Gastrocnemius medialis (tissue), 4 donors: ENCODE measurements at regions not wholly inside any gene's neighbourhood (a gene's known extent, or its start where the extent isn't known, plus 50 kb on each side); places are given as distances from the start of the nearest gene placed in this dataset.

Experiments
- ATAC-seq, 2 donors: fragments of 150-250 bp; one replicate each; pipeline ENCODE4 v1.9.1; 2016
- DNase-seq, 2 donors: peaks; one replicate each; pipeline ENCODE4 v3.0.0-alpha.2; 2019
- H3K27ac ChIP-seq, 4 donors: fragments of 200-600 bp; sonication (generic); 1 replicate in 1 of 4; 2 replicates in 3 of 4; pipeline ENCODE4 v1.5.1; 2016 to 2018; ENCODE audit warnings: mild to moderate bottlenecking in 2 of 4, moderate library complexity in 1 of 4
- H3K27me3 ChIP-seq, 3 donors: fragments of 200-600 bp; sonication (generic) in 2 of 3; 1 replicate in 1 of 3; 2 replicates in 2 of 3; pipeline versions ENCODE4 v1.5.1 to v1.6.0; 2016 to 2019; ENCODE audit warnings: mild to moderate bottlenecking in 1 of 3, moderate library complexity in 1 of 3
- H3K36me3 ChIP-seq, 2 donors: fragments of 200-600 bp; sonication (generic) in 1 of 2; one replicate each; pipeline ENCODE4 v1.5.1; 2017 to 2018
- H3K4me1 ChIP-seq, 2 donors: fragments of 200-600 bp; sonication (generic) in 1 of 2; one replicate each; pipeline ENCODE4 v1.5.1; 2016 to 2017; ENCODE audit warnings: mild to moderate bottlenecking in 2 of 2
- H3K4me3 ChIP-seq, 4 donors: fragments of 200-600 bp; sonication (generic) in 3 of 4; 1 replicate in 1 of 4; 2 replicates in 3 of 4; pipeline ENCODE4 v1.5.1; 2016 to 2019; ENCODE audit warnings: mild to moderate bottlenecking in 2 of 4
- H3K9me3 ChIP-seq, 3 donors: fragments of 200-600 bp; sonication (generic) in 2 of 3; 1 replicate in 1 of 3; 2 replicates in 2 of 3; pipeline ENCODE4 v1.5.1; 2016 to 2019
- POLR2A ChIP-seq, 2 donors: fragments of 450-650 bp; IDR thresholded peaks; one replicate each; pipeline ENCODE4 v1.6.1; 2017; ENCODE audit warnings: antibody characterized with exemption in 2 of 2, mild to moderate bottlenecking in 2 of 2, moderate library complexity in 2 of 2
- in situ Hi-C, 4 donors: fragments of 200-750 bp; cut with MboI; loops; one replicate each; pipeline versions ENCODE4 v1.15.0 to v1.8.0; 2017; ENCODE audit warnings: low sequenced_read_pairs in 4 of 4
- intact Hi-C: fragments of 100-400 bp; cut with DNase I; formaldehyde crosslinking; loops from one replicate; pipeline ENCODE4 v1.15.1; 2023; ENCODE audit warnings: low total_unique reads
- TF ChIP-seq, protein P1 (sequence below), 5 experiments: fragments of 450-650 bp in 3 of 5; fragments of 200-600 bp in 2 of 5; sonication (generic) in 2 of 5; IDR thresholded peaks in 4 of 5; conservative IDR thresholded peaks in 1 of 5; 1 replicate in 4 of 5; 2 replicates in 1 of 5; pipeline ENCODE4 v1.5.1; 2016 to 2019; ENCODE audit warnings: antibody characterized with exemption in 5 of 5, mild to moderate bottlenecking in 3 of 5, moderate library complexity in 3 of 5

DNA sequence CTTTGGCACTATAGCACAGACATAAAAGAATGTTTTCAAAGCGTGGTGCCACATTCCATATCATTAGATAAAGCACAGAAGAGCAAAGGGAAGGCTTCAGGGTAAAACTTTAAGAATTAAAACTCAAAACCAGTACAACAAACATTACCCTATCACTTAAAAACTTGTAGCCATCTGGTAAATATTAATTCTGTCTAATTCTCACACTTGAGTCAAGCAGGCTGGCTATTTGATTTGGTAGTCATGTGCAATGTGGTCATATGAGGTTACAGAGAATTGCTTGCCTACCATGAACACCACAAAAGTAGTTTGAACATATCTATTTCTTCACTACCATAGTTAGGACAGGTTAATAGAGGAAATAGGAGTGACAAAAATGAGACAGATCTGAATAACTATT, 244.9 kb downstream of the IRS1 start:
- no peaks in the 10 kb centered on the region for H3K27me3 ChIP-seq
- in situ Hi-C loops (no loop called here), intact Hi-C loops (no loop called here)

DNA sequence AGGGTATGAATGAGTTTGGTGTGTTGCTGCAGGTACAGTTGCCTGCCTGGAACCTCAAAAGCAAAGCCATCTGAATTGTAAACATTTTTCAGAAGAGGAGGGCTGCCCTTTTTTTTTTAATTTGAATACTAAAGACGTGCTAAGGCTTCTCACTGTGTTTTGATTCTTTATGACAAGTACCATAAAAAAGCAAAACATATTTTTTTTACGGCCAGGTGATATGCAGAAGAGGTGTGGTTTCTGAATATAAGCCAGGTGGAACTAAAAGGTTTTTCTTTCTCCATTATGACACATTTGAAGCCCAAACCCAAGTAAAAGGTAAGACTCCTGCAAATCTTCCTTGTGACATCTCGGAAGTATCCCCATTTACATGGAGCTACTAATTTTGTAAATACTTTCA, 246.3 kb downstream of the IRS1 start:
- no peaks in the 10 kb centered on the region for H3K9me3 ChIP-seq
- H3K4me1 ChIP-seq = peaks cover 6 to 7% of the 10 kb centered on the region in 2 donors
- no peak for DNase-seq
- no peaks in the 10 kb centered on the region for H3K36me3 ChIP-seq
- no peak for ATAC-seq
- no peak overlapping the region for H3K27ac ChIP-seq
- no peaks in the 10 kb centered on the region for H3K27me3 ChIP-seq
- intact Hi-C loops (no loop called here), in situ Hi-C loops (no loop called here)
- TF ChIP-seq POLR2A (IDR thresholded peaks at IDR 0.05) = no peak
- TF ChIP-seq, protein P1, sequence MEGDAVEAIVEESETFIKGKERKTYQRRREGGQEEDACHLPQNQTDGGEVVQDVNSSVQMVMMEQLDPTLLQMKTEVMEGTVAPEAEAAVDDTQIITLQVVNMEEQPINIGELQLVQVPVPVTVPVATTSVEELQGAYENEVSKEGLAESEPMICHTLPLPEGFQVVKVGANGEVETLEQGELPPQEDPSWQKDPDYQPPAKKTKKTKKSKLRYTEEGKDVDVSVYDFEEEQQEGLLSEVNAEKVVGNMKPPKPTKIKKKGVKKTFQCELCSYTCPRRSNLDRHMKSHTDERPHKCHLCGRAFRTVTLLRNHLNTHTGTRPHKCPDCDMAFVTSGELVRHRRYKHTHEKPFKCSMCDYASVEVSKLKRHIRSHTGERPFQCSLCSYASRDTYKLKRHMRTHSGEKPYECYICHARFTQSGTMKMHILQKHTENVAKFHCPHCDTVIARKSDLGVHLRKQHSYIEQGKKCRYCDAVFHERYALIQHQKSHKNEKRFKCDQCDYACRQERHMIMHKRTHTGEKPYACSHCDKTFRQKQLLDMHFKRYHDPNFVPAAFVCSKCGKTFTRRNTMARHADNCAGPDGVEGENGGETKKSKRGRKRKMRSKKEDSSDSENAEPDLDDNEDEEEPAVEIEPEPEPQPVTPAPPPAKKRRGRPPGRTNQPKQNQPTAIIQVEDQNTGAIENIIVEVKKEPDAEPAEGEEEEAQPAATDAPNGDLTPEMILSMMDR (IDR thresholded peaks at IDR 0.05 in 4 of 5, conservative IDR thresholded peaks at IDR 0.05 in 1 of 5) = no peak
- no peak overlapping the region for H3K4me3 ChIP-seq

More for the DNA sequence above, 244.9 kb downstream of the IRS1 start:
- Histone ChIP-seq H3K9me3 (no peaks in the 10 kb centered on the region), H3K4me3 (no peak overlapping the region), H3K36me3 (no peaks in the 10 kb centered on the region), H3K27ac (no peak overlapping the region), H3K4me1 (no peaks in the 10 kb centered on the region)
- ATAC-seq (no peak), DNase-seq (no peak)
- no peak for TF ChIP-seq POLR2A (IDR thresholded peaks at IDR 0.05)
- TF ChIP-seq, protein P1 (IDR thresholded peaks at IDR 0.05 in 4 of 5, conservative IDR thresholded peaks at IDR 0.05 in 1 of 5) = no peak

DNA sequence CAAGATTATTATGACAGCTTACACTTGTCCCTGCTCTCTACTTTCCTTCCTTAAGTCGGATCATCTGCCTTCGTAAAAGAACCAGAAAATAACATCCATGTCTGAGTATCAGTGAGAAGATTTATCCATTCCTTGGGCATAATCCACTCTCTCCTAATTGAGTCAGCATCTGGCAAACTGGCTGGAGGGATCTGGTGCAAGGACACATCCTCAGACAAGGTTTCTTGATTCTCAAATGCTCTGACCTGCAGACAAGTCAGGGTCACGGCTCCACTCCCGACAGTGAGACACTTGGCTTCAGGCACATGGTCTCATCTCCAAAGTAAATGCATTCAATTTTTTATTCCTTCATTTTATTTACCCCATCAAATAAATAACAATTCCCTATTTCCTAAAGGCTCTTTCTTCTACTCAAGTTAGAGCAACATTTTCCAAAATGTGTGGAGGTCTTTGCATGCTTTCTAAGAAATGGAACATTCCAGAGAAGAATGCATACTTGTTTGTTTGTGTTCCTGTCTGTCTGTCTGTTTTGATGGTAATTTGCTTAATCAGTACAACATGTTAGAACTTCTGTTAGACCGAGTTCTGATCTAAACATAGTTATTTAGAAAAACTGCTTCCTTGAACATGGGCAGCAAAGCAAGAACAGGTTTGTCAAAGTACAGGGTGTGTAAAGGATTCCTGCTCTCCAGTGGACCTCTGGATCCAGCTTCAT, 246.9 kb downstream of the IRS1 start:
- DNase-seq = no peak
- TF ChIP-seq POLR2A (IDR thresholded peaks at IDR 0.05) = no peak
- TF ChIP-seq, protein P1 (IDR thresholded peaks at IDR 0.05 in 4 of 5, conservative IDR thresholded peaks at IDR 0.05 in 1 of 5) = no peak
- intact Hi-C loops (no loop called here), in situ Hi-C loops (no loop called here)
- H3K27ac ChIP-seq = no peak overlapping the region
- H3K4me3 ChIP-seq = no peak overlapping the region
- no peaks in the 10 kb centered on the region for H3K36me3 ChIP-seq
- H3K27me3 ChIP-seq = no peaks in the 10 kb centered on the region
- peaks cover 6 to 11% of the 10 kb centered on the region in 2 donors for H3K4me1 ChIP-seq
- ATAC-seq = no peak
- no peaks in the 10 kb centered on the region for H3K9me3 ChIP-seq

DNA sequence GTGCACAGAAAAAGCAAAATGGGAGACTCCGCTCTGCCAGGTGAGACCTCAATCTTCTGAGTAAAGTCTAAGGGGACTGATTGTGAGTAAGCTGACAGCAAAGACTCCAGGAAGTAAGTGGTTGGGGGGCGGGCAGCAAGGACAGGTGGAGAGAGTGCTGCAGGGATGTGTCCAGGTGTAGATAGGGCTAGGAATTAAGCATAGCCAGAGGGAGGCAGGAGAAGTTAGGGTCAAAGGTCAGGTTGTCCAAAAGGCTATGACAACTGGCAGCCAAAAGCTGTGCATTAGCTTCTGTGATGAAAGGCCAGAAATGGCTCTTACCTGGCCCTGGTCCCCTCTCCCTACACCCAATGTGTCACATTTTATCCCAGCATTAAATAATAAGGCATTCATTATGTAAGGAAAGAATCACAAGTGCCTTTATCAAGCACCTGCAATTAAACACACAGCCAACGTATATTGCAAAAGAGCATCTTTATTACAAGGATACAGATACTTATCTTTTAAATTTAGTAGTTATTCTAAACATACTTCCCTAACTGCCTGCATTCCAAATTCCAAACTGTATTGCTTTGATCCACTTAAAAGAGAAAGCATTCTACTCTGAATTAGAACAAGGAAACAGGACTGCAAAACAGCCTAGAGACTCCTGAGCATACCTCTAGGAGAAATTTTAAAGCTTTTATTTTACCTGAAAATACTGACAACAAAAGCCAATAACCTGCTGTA, 247.9 kb downstream of the IRS1 start:
- ATAC-seq (no peak), DNase-seq (no peak)
- Histone ChIP-seq H3K4me1 (peaks cover 6 to 11% of the 10 kb centered on the region in 2 donors), H3K27me3 (no peaks in the 10 kb centered on the region), H3K27ac (no peak overlapping the region), H3K9me3 (no peaks in the 10 kb centered on the region), H3K4me3 (no peak overlapping the region), H3K36me3 (no peaks in the 10 kb centered on the region)
- TF ChIP-seq POLR2A (IDR thresholded peaks at IDR 0.05) = no peak
- TF ChIP-seq, protein P1 (IDR thresholded peaks at IDR 0.05 in 4 of 5, conservative IDR thresholded peaks at IDR 0.05 in 1 of 5) = no peak
- in situ Hi-C loops = no loop called here
- intact Hi-C loops = no loop called here
